Testis (tissue), 2 donors: ENCODE measurements at regions not wholly inside any gene's neighbourhood (a gene's known extent, or its start where the extent isn't known, plus 50 kb on each side); places are given as distances from the start of the nearest gene placed in this dataset.

ENCODE experiments used
- DNase-seq: peaks from one replicate; pipeline ENCODE4 v3.0.0-alpha.2; 2019
- H3K27ac ChIP-seq, 2 donors: fragments of 200-600 bp; sonication (generic); one replicate each; pipeline ENCODE4 v1.5.1; 2019
- H3K27me3 ChIP-seq: fragments of 200-600 bp; sonication (generic); one replicate; pipeline ENCODE4 v1.5.1; 2019
- H3K36me3 ChIP-seq: fragments of 200-600 bp; sonication (generic); one replicate; pipeline ENCODE4 v1.5.1; 2017; ENCODE audit warnings: low read depth; ENCODE audit errors: missing control alignments
- H3K4me1 ChIP-seq: fragments of 200-600 bp; sonication (generic); one replicate; pipeline ENCODE4 v1.5.1; 2019
- H3K4me3 ChIP-seq, 2 donors: fragments of 200-600 bp; sonication (generic); one replicate each; pipeline ENCODE4 v1.5.1; 2017 to 2019
- H3K9me3 ChIP-seq: fragments of 200-600 bp; sonication (generic); one replicate; pipeline ENCODE4 v1.5.1; 2017
- CTCF ChIP-seq, 3 experiments: fragments of 450-650 bp in 2 of 3; fragments of 200-600 bp in 1 of 3; sonication (generic) in 1 of 3; IDR thresholded peaks; one replicate each; pipeline ENCODE4 v1.5.1; 2016 to 2019; ENCODE audit warnings: antibody characterized with exemption in 3 of 3, mild to moderate bottlenecking in 2 of 3, moderate library complexity in 1 of 3
- POLR2A ChIP-seq: fragments of 450-650 bp; IDR thresholded peaks from one replicate; pipeline ENCODE4 v1.6.1; 2017; ENCODE audit warnings: antibody characterized with exemption, mild to moderate bottlenecking, moderate library complexity
- WGBS, 2 donors: methylation state at CpG; one replicate each; pipeline ENCODE4 v1.1.5; 2018; 5-methylcytosine and 5-hydroxymethylcytosine counted together
- intact Hi-C: fragments of 100-400 bp; cut with DNase I; formaldehyde crosslinking; loops from one replicate; pipeline ENCODE4 v1.15.1; 2023; ENCODE audit warnings: low total_unique reads

GRCh38 chr13:44026194-44026593, 146.5 kb downstream of the LACC1 start:
- H3K27me3 ChIP-seq: no peaks in the 10 kb centered on the region

GRCh38 chr13:44028734-44029133, 149.0 kb downstream of the LACC1 start:
- peaks cover 11% of the 10 kb centered on the region for H3K4me1 ChIP-seq
- H3K27me3 ChIP-seq: no peaks in the 10 kb centered on the region
- no peak overlapping the region for H3K27ac ChIP-seq
- H3K36me3 ChIP-seq: no peaks in the 10 kb centered on the region
- TF ChIP-seq CTCF (IDR thresholded peaks at IDR 0.05) (no peak), POLR2A (no peak)
- 89 to 99% methylated on average over 3 of the region's 3 CpGs for WGBS, 2 donors
- DNase-seq: no peak
- H3K4me3 ChIP-seq: no peak overlapping the region
- no peaks in the 10 kb centered on the region for H3K9me3 ChIP-seq
- intact Hi-C loops: no loop called here

More at GRCh38 chr13:44026194-44026593, 146.5 kb downstream of the LACC1 start:
- Histone ChIP-seq H3K27ac (no peak overlapping the region), H3K9me3 (no peaks in the 10 kb centered on the region), H3K4me1 (peaks cover 11% of the 10 kb centered on the region), H3K36me3 (no peaks in the 10 kb centered on the region), H3K4me3 (no peak overlapping the region)
- intact Hi-C loops: no loop called here
- TF ChIP-seq CTCF (IDR thresholded peaks at IDR 0.05): no peak
- TF ChIP-seq POLR2A: no peak
- no peak for DNase-seq
- 93 to 97% methylated on average over 4 of the region's 4 CpGs for WGBS, 2 donors

GRCh38 chr13:44030615-44031014, 150.9 kb downstream of the LACC1 start:
- TF ChIP-seq POLR2A (no peak), CTCF (IDR thresholded peaks at IDR 0.05) (no peak)
- intact Hi-C loops: no loop called here
- DNase-seq: no peak
- Histone ChIP-seq H3K4me3 (no peak overlapping the region), H3K4me1 (peaks cover 11% of the 10 kb centered on the region), H3K27ac (peak overlapping the region in 1 of 2 donors; percentile 44), H3K36me3 (no peaks in the 10 kb centered on the region), H3K27me3 (no peaks in the 10 kb centered on the region), H3K9me3 (no peaks in the 10 kb centered on the region)
- WGBS, 2 donors: 60 to 63% methylated on average over 2 to 3 of the region's 3 CpGs

- Histone ChIP-seq H3K27ac (no peak overlapping the region), H3K9me3 (no peaks in the 10 kb centered on the region), H3K27me3 (no peaks in the 10 kb centered on the region), H3K36me3 (no peaks in the 10 kb centered on the region), H3K4me3 (no peak overlapping the region), H3K4me1 (peaks cover 11% of the 10 kb centered on the region)
- 95 to 96% methylated on average over 2 of the region's 2 CpGs for WGBS, 2 donors
- TF ChIP-seq POLR2A: no peak
- no peak for TF ChIP-seq CTCF (IDR thresholded peaks at IDR 0.05)
- no peak for DNase-seq
- intact Hi-C loops: no loop called here
These were observed 151.9 kb downstream of the LACC1 start for GRCh38 chr13:44031555-44031954.

- TF ChIP-seq CTCF (IDR thresholded peaks at IDR 0.05) (no peak), POLR2A (no peak)
- intact Hi-C loops: no loop called here
- no peak for DNase-seq
These were observed 153.1 kb downstream of the LACC1 start for GRCh38 chr13:44032802-44033201.

More at GRCh38 chr13:44032802-44033201, 153.1 kb downstream of the LACC1 start:
- WGBS, 2 donors: 40 to 45% methylated on average over 3 of the region's 3 CpGs
- Histone ChIP-seq H3K27ac (no peak overlapping the region), H3K4me3 (no peak overlapping the region), H3K27me3 (no peaks in the 10 kb centered on the region), H3K36me3 (no peaks in the 10 kb centered on the region), H3K4me1 (peaks cover 11% of the 10 kb centered on the region), H3K9me3 (no peaks in the 10 kb centered on the region)
